GM18861 (cell line): ENCODE measurements at regions not wholly inside any gene's neighbourhood (a gene's known extent, or its start where the extent isn't known, plus 50 kb on each side); places are given as distances from the start of the nearest gene placed in this dataset.
"Not testable (repeated sequence)": the region's sequence is repeated elsewhere in the genome, so short reads cannot be mapped to it uniquely, and the experiment has no call there.

Experiments
- ATAC-seq: cut with Tn5 transposase; IDR thresholded peaks from one replicate; pipeline ENCODE4 v1.9.1; 2021; ENCODE audit not compliant: unreplicated experiment

GRCh38 chr3:145482735-145483134 lies 678.2 kb downstream of the PLOD2 start:
- ATAC-seq: not testable (repeated sequence)

GRCh38 chr3:145483992-145484391 lies 677.0 kb downstream of the PLOD2 start:
- no peak for ATAC-seq

GRCh38 chr3:145489011-145489410 lies 672.0 kb downstream of the PLOD2 start:
- ATAC-seq: no peak

- no peak for ATAC-seq
These were observed 670.6 kb downstream of the PLOD2 start for GRCh38 chr3:145490088-145491048.

- no peak for ATAC-seq
These were observed 668.5 kb downstream of the PLOD2 start for GRCh38 chr3:145492456-145492855.

- ATAC-seq: not testable (repeated sequence)
These were observed 643.6 kb downstream of the PLOD2 start for GRCh38 chr3:145517416-145517815.

- no peak for ATAC-seq
These were observed 642.3 kb downstream of the PLOD2 start for GRCh38 chr3:145518639-145519038.

GRCh38 chr3:145519398-145520047 lies 641.5 kb downstream of the PLOD2 start:
- ATAC-seq: no peak

- ATAC-seq: no peak
These were observed 638.8 kb downstream of the PLOD2 start for GRCh38 chr3:145522179-145522578.

GRCh38 chr3:145522893-145523651 lies 637.9 kb downstream of the PLOD2 start:
- no peak for ATAC-seq

GRCh38 chr3:145531548-145531947 lies 629.4 kb downstream of the PLOD2 start:
- no peak for ATAC-seq

- ATAC-seq: no peak
These were observed 627.3 kb downstream of the PLOD2 start for GRCh38 chr3:145533696-145534095.

GRCh38 chr3:145536461-145536860 lies 624.5 kb downstream of the PLOD2 start:
- ATAC-seq: no peak

- no peak for ATAC-seq
These were observed 610.5 kb downstream of the PLOD2 start for GRCh38 chr3:145550522-145550921.

- no peak for ATAC-seq
These were observed 603.6 kb downstream of the PLOD2 start for GRCh38 chr3:145557405-145557804.

GRCh38 chr3:145578471-145578870 lies 582.5 kb downstream of the PLOD2 start:
- no peak for ATAC-seq

- no peak for ATAC-seq
These were observed 579.3 kb downstream of the PLOD2 start for GRCh38 chr3:145581694-145582093.

- no peak for ATAC-seq
These were observed 556.1 kb downstream of the PLOD2 start for GRCh38 chr3:145604851-145605250.

GRCh38 chr3:145620002-145620401 lies 541.0 kb downstream of the PLOD2 start:
- no peak for ATAC-seq

GRCh38 chr3:145620486-145620885 lies 540.5 kb downstream of the PLOD2 start:
- no peak for ATAC-seq

GRCh38 chr3:145623349-145623748 lies 537.6 kb downstream of the PLOD2 start:
- ATAC-seq: no peak
